Brain microvascular endothelial cell (primary cell): ENCODE measurements at regions not wholly inside any gene's neighbourhood (a gene's known extent, or its start where the extent isn't known, plus 50 kb on each side); places are given as distances from the start of the nearest gene placed in this dataset.
A peak's percentile ranks its signal among the peaks of the same experiment; 100 is the strongest.

Experiments
- DNase-seq: peaks from one replicate; pipeline ENCODE4 v3.0.0-alpha.2; 2020
- H3K27ac ChIP-seq: fragments of 250-450 bp; sonication (Bioruptor Pico); 2 replicates; pipeline ENCODE4 v1.5.1; 2020; ENCODE audit warnings: mild to moderate bottlenecking, moderate library complexity
- H3K27me3 ChIP-seq: fragments of 250-450 bp; sonication (Bioruptor Pico); replicated peaks from 2 replicates; pipeline ENCODE4 v1.5.1; 2020; ENCODE audit warnings: mild to moderate bottlenecking
- H3K36me3 ChIP-seq: fragments of 250-450 bp; sonication (Bioruptor Pico); replicated peaks from 2 replicates; pipeline ENCODE4 v1.5.1; 2020; ENCODE audit warnings: mild to moderate bottlenecking
- H3K4me3 ChIP-seq: 2 replicates; pipeline ENCODE4 v1.5.1; 2011; ENCODE audit warnings: low read depth, mild to moderate bottlenecking, control low read depth, low read length, moderate library complexity
- in situ Hi-C: cut with HindIII; loops from 2 replicates; pipeline ENCODE4 v1.10.0; 2017; ENCODE audit warnings: low sequenced_read_pairs, low pct_ligation_motif_present
- TF ChIP-seq, protein P1 (sequence below): IDR thresholded peaks from 2 replicates; pipeline ENCODE4 v1.5.1; 2011; ENCODE audit warnings: low read depth, mild to moderate bottlenecking, moderate library complexity, low read length, control low read depth, inconsistent platforms; ENCODE audit errors: missing control alignments

DNA sequence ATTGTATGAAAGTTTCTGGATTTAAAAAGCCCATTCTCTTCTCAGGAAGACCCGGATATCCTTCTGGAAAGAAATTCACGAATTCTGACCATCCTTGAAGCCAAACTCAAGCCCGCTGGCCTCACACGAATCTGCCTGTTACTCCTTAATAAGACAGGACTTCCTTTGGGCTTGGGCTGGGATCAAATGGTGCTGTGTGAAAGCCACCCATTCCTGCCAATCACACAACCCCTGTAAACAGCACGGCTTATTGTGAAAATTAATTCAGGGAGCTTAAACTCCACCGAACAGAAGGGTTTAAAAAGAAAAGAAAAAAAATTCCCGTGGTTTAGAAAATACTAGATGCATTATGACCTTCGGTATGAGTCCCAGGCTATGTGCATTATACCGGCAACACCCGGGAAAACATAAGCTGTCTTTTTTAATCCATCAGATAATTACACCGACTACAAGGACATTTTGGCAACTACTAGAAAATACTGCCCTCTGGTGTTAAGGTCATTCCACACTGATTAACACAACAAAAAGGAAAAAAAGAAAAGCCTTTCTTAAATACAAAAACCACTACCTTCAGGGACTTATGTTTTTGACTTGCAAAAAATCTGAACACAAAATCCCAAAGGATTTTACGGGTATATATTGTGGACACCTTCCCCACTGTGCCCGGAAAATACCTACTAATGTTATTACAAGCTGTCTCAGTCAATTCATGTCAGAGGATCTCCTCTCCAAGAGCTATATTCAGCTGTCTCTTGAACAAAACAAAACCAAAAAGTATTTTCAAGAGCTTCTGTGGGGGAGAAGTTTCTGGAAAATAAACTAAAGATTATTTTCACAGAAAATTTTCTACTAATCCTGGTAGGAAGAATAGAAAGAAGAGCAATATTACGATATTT, 76.0 kb upstream of the LSM14A start:
- TF ChIP-seq, protein P1, sequence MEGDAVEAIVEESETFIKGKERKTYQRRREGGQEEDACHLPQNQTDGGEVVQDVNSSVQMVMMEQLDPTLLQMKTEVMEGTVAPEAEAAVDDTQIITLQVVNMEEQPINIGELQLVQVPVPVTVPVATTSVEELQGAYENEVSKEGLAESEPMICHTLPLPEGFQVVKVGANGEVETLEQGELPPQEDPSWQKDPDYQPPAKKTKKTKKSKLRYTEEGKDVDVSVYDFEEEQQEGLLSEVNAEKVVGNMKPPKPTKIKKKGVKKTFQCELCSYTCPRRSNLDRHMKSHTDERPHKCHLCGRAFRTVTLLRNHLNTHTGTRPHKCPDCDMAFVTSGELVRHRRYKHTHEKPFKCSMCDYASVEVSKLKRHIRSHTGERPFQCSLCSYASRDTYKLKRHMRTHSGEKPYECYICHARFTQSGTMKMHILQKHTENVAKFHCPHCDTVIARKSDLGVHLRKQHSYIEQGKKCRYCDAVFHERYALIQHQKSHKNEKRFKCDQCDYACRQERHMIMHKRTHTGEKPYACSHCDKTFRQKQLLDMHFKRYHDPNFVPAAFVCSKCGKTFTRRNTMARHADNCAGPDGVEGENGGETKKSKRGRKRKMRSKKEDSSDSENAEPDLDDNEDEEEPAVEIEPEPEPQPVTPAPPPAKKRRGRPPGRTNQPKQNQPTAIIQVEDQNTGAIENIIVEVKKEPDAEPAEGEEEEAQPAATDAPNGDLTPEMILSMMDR: peak; percentile 38
- in situ Hi-C loops: no loop called here
- peak; percentile 28 for DNase-seq
- no peak overlapping the region for H3K27ac ChIP-seq
- H3K27me3 ChIP-seq: no peaks in the 10 kb centered on the region
- no peaks in the 10 kb centered on the region for H3K36me3 ChIP-seq
- H3K4me3 ChIP-seq: no peak overlapping the region

DNA sequence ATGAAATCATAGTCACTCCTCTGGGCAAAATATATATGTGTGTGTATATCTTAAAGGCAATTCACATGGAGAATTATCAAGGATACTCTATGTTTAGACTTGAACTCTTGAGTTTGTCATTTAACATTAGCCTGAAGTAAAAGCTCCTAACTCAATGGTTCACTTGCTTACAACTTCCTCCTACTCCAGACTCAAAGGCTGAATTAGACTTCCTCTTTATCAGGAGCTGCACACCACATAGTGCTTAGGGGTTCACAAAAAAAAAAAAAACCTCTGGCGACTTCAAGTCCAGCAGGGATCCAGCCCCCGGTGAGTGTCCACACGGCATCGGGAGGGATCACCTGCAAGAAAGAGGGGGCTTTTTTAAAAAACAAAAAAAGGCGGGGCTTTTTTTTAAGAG, 68.2 kb upstream of the LSM14A start:
- TF ChIP-seq, protein P1: no peak

GRCh38 chr19:34104557-34104956, 67.7 kb upstream of the LSM14A start:
- H3K4me3 ChIP-seq: no peak overlapping the region
- in situ Hi-C loops: no loop called here
- H3K27ac ChIP-seq: no peak overlapping the region
- H3K36me3 ChIP-seq: no peaks in the 10 kb centered on the region
- no peak for DNase-seq
- no peaks in the 10 kb centered on the region for H3K27me3 ChIP-seq
- TF ChIP-seq, protein P1: no peak

More for the DNA sequence above, 68.2 kb upstream of the LSM14A start:
- Histone ChIP-seq H3K4me3 (no peak overlapping the region), H3K27me3 (no peaks in the 10 kb centered on the region), H3K27ac (no peak overlapping the region), H3K36me3 (no peaks in the 10 kb centered on the region)
- in situ Hi-C loops: no loop called here
- DNase-seq: no peak

DNA sequence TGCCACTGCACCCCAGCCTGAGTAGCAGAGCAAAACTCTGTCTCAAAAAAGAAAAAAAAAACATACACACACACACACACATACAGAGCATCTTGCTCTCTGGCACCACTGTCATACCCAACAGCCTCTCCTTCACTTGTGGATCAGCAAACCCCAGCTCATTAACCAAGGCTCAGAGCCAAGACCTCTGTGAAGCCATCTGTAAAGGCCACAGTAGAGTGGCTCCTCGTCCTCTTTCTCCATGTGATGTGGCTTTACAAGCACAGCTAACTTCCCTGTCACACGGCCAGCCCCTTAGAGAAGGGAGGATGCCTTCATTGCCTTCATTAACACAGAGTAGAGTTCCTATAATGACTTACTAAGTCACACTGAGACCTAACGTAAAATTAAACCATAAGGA, 62.7 kb upstream of the LSM14A start:
- Histone ChIP-seq H3K27me3 (no peaks in the 10 kb centered on the region), H3K27ac (no peak overlapping the region), H3K36me3 (no peaks in the 10 kb centered on the region), H3K4me3 (no peak overlapping the region)
- DNase-seq: no peak
- TF ChIP-seq, protein P1: no peak
- in situ Hi-C loops: no loop called here

DNA sequence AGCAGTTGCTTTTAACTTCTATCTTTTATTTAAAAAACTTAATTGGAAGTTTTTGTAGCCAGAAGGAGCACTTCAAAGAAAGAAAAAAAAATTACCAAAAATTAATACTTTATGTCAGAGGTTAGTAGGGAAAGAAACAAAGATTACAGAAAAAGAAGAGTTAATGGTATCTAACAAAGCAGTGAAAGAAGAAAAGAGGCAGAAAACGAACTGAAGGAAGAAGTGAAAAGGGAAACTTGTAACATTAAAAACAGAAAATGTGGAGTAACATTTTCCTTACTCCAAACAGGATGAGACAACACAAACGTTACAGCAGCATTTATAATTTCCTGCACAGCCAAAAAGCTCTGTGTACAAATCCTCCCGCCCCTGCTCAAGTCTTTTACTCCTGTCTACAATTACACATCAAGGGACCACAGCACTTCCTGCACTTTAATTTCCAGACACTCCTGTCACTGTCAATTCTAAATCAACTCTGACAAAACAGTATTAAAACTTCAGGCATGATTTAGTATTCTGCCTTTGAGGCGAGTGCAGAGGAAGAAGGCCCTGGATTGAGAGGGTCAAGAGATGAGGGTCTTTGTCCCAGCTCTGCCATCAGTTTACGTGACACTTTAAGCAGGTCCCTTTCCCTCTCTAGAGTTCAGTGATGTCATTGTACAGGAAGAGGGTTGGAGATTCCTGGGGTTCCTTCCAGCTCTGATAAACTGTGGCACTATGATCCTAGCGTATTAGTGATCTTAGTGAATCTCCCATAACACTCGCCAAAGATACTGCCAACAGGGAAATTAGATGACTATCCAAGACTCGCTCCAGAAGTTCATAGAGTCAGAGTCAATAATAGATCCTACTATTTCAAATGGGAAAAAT, 53.2 kb upstream of the LSM14A start:
- H3K27me3 ChIP-seq: no peaks in the 10 kb centered on the region
- H3K36me3 ChIP-seq: no peaks in the 10 kb centered on the region
- in situ Hi-C loops: no loop called here
- H3K4me3 ChIP-seq: no peak overlapping the region
- H3K27ac ChIP-seq: no peak overlapping the region
- no peak for DNase-seq
- TF ChIP-seq, protein P1: no peak
